GM21723 (cell line): ENCODE measurements at regions not wholly inside any gene's neighbourhood (a gene's known extent, or its start where the extent isn't known, plus 50 kb on each side); places are given as distances from the start of the nearest gene placed in this dataset.
"Not testable (repeated sequence)": the region's sequence is repeated elsewhere in the genome, so short reads cannot be mapped to it uniquely, and the experiment has no call there.

ENCODE experiments used
- ATAC-seq: cut with Tn5 transposase; IDR thresholded peaks from one replicate; pipeline ENCODE4 v1.9.1; 2021; ENCODE audit warnings: mild to moderate bottlenecking, moderate library complexity; ENCODE audit not compliant: unreplicated experiment

- no peak for ATAC-seq
Measured at GRCh38 chr1:95659588-95659987, 425.6 kb downstream of the RWDD3 start.

- no peak for ATAC-seq
Measured at GRCh38 chr1:95660736-95661135, 426.7 kb downstream of the RWDD3 start.

DNA sequence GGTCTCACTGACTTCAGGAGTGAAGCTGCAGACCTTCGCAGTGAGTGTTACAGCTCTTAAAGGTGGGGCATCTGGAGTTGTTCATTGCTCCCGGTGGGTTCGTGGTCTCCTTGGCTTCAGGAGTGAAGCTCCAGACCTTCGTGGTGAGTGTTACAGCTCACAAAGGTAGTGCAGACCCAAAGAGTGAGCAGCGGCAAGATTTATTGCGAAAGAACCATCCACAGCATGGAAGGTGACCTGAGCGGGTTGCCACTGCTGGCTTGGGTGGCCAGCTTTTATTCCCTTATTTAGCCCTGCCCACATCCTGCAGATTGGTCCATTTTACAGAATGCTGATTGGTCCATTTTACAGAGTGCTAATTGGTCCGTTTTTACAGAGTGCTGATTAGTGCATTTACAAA, 429.5 kb downstream of the RWDD3 start:
- not testable (repeated sequence) for ATAC-seq

- ATAC-seq: no peak
Measured at GRCh38 chr1:95668165-95668564, 434.2 kb downstream of the RWDD3 start.

DNA sequence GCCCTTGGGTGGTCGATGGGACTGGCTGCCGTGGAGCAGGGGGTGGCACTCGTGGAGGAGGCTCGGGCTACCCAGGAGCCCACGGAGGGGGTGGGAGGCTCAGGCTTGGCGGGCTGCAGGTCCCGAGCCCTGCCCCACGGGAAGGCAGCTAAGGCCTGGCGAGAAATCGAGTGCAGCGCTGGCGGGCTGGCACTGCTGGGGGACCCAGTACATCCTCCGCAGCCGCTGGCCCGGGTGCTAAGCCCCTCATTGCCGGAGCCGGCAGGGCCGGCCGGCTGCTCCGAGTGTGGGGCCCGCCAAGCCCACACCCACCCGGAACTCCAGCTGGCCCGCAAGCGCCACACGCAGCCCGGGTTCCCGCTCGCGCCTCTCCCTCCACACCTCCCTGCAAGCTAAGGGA, 435.6 kb downstream of the RWDD3 start:
- ATAC-seq: not testable (repeated sequence)

- no peak for ATAC-seq
Measured at GRCh38 chr1:95671098-95671497, 437.1 kb downstream of the RWDD3 start.

GRCh38 chr1:95679262-95679661, 445.3 kb downstream of the RWDD3 start:
- ATAC-seq: no peak

GRCh38 chr1:95685081-95685480, 451.1 kb downstream of the RWDD3 start:
- no peak for ATAC-seq

DNA sequence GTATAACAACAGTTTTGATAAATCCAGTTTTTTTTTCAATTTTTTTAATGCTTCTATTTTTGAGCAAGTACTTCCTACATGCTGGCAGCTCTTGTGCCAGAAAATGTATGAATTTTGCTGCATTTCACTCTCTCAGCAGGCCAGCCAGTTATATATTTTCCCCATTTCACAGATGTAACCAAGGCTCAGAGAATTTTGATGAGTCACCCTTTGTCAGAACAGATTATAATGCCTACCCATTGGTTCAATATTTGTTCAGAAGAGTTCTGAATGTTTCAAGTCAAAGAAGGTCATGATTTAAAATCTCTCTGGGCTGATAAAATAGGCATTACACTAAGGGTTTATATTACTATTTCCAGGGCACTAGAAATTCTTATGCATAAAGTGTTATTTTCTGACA, 452.2 kb downstream of the RWDD3 start:
- no peak for ATAC-seq

GRCh38 chr1:95699149-95699953, 465.3 kb downstream of the RWDD3 start:
- ATAC-seq: no peak

GRCh38 chr1:95701450-95702173, 467.6 kb downstream of the RWDD3 start:
- no peak for ATAC-seq

- no peak for ATAC-seq
Measured at GRCh38 chr1:95703046-95703445, 469.0 kb downstream of the RWDD3 start.

- no peak for ATAC-seq
Measured at GRCh38 chr1:95716097-95716496, 482.1 kb downstream of the RWDD3 start.

- ATAC-seq: no peak
Measured at GRCh38 chr1:95716550-95716949, 482.5 kb downstream of the RWDD3 start.

DNA sequence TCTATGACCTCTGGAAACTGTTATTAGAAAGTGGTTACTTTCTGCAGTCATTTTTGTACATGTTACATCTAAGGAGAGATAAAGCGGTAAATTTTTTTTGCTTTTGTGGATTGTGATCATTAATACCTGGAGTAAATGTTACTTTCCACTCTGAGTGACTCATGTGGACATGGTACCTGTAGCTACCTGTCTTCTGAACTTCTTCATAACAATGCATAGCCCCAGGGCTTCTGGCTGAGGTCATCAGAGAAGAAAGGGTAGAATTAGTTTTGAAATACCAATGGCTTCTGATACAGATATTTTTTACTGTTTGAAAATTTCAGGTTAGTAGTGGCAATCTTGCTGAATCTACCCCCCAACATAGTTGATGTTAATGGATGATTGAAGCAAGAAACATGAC, 489.3 kb downstream of the RWDD3 start:
- no peak for ATAC-seq

DNA sequence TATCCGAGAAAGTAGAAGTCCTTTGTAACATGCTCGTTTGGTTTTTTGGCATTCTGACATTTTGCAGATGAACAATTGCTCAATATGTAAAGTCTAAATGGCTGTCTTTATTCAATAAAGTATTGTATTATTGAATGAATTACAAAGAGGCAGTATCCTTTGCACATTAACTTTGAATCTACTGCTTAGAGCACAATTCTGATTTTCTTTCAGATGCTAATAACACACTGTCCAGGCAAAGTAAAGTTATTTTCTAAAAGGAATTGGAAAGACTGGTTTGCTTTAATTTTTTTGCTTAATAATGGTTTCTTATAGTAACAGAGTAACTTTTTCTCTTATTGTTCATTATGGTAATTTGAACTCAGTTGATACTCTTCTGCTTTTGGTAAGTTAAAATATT, 494.8 kb downstream of the RWDD3 start:
- no peak for ATAC-seq

DNA sequence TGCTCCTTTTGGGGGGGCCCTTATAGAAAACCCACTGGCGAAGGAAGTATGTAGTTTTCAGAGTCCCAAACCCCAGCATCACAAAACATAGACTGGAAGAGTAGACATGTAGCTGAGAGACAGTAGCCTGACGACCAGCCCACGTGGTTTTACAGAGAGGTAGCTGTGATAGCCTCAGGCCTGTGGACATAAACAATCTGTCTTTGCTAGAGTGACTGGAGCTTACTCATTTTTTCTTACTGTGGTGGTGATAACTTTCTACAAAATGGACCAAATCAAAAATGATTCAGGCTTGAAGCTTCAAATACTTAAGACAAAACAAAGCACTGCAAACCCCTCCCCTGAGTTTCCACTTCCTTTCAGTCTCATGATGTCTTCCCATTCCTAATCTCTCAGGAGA, 497.0 kb downstream of the RWDD3 start:
- no peak for ATAC-seq

DNA sequence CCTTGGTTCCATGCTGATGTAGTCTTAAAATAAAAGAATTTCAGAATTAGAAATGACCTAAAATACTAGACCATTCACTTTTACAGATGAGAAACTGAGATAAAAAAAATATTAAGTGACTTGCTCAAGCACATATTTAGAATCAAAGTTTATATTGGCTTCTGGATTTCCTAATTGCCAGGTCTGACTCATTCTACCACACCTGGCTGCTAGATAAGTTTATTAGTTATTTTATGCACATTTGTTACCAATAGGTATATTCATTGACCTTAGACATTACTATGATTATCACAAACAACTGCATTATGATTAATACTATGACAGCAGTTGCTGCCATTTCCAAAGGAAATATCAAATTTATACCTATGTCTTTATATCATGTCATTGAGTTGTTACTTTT, 497.5 kb downstream of the RWDD3 start:
- no peak for ATAC-seq

DNA sequence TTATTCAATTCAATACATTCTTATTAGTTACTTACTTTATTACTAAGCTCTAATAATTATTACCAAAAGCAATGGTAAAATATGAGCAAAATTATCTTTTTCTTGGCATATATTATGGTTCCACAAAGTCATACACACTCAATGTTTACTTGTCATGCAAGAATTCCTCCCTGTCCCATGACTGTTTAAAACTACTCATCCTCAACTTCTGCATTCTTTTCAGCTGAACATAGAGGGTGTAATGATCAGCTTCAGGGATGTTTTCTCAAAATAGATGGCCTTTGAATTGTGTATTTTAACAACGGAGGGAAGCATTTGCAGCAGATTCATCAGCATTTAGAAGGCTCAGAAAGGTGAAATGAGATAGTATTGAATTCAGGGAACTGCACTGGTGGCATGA, 499.0 kb downstream of the RWDD3 start:
- no peak for ATAC-seq

- ATAC-seq: no peak
Measured at GRCh38 chr1:95733671-95734070, 499.7 kb downstream of the RWDD3 start.

GRCh38 chr1:95734560-95734959, 500.6 kb downstream of the RWDD3 start:
- no peak for ATAC-seq

- ATAC-seq: no peak
Measured at GRCh38 chr1:95742591-95743089, 508.6 kb downstream of the RWDD3 start.
